ENCODE measurements at regions not wholly inside any gene's neighbourhood (a gene's known extent, or its start where the extent isn't known, plus 50 kb on each side); places are given as distances from the start of the nearest gene placed in this dataset.

DNA sequence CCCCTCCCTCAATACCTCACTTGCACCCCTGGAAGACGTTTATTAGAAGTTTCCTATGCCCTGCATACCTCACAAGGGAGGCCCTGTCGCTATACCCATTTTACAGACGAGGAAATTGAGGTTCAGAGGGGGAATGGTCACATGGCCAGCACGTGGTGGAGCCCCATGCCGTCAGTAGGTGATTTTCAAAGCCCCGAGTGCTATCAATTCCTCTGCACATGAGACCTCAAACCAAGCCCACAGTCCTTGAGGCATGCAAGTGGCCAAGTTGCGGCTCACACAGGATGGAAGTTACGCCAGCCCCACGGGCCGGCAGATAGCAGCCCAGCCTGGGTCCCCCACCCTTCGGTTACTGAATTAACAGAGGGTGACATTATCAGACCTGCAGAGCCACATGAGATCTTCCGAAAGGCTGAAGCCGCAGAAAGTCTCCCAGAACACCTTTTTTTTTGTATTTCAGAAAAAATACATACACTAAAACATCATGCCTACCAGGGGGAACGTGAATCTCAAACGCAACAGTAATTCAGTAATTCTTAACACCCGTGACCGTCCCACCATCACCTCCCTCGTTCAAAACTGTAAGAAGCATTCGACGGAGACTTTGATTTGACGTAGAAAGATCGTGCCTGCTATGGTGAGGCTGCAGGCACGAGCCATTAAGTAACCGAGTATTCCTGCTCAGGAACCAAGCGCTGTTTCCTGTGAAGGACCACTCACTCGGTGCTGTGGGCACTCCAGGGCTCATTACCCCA lies 129.0 kb downstream of the RFLNA start:
- DNase-seq (ENCODE audit: insufficient read length, low spot score): no peak
- TF ChIP-seq SPI1 (IDR thresholded peaks at IDR 0.05; ENCODE audit: low read depth, low read length): no peak
- TF ChIP-seq TAF1 (IDR thresholded peaks at IDR 0.05; ENCODE audit: low read depth, low read length): no peak
- TF ChIP-seq POLR2A (IDR thresholded peaks at IDR 0.05; ENCODE audit: low read depth, low read length): no peak
- no peak for TF ChIP-seq POLR2AphosphoS5 (IDR thresholded peaks at IDR 0.05; ENCODE audit: low read depth, low read length)
- no peak for TF ChIP-seq POU2F2 (IDR thresholded peaks at IDR 0.05; ENCODE audit: low read depth, low read length)
- TF ChIP-seq PAX5 (IDR thresholded peaks at IDR 0.05; ENCODE audit: insufficient read depth, low read length, severe bottlenecking): no peak
- FAIRE-seq: no peak

DNA sequence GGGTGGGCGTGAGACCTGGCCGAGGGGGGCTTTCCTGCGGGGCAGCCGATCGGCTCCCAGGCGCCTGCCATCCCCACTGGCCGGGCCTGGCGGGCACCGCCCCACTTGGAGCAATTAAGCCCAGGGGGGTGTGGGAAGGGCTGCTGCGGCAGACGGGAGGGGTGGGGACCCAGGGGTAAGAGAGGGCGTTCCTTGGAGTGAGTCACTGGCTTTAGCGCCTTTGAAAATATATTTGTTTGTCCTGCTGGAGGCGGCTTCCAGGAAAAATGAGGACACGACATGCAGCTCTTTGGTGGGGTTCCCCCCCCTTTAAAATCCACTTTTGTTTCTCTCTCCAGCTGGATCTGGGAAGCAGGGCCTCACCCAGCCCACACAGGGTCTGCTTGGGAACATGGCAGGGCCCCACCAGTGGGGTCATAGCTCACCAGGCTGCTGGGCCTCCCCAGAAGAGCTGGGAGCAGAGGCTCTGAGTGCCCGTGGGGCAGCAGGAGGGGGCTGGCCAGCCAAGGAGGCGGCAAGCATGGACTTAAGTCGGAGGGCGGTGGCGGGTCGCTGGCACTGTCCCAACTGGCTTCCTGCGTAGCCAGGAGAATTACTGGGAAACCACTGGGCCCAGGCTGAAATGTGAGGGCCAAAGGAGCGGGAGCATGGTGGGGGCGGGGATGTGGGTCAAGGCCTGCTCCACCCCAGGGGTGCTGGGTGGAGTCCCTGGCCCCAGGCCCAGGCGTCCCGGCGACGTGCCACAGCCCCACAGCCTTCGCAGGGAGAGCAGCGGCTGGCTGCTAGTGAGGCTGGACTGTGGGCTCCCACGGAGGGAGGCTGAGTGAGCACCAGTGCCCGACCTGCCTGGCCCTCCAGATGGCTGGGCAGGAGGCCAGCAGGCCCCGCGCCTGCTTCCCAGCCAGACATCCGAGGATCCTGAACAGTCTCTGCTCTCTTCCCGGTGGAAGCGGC lies 128.0 kb downstream of the RFLNA start:
- TF ChIP-seq TAF1 (IDR thresholded peaks at IDR 0.05; ENCODE audit: low read depth, low read length) (no peak), POU2F2 (IDR thresholded peaks at IDR 0.05; ENCODE audit: low read depth, low read length) (no peak), POLR2A (IDR thresholded peaks at IDR 0.05; ENCODE audit: low read depth, low read length) (no peak), PAX5 (IDR thresholded peaks at IDR 0.05; ENCODE audit: insufficient read depth, low read length, severe bottlenecking) (no peak), POLR2AphosphoS5 (IDR thresholded peaks at IDR 0.05; ENCODE audit: low read depth, low read length) (no peak), SPI1 (IDR thresholded peaks at IDR 0.05; ENCODE audit: low read depth, low read length) (no peak)
- DNase-seq (ENCODE audit: insufficient read length, low spot score) (no peak), FAIRE-seq (no peak)

- FAIRE-seq: no peak
- no peak for TF ChIP-seq TAF1 (IDR thresholded peaks at IDR 0.05; ENCODE audit: low read depth, low read length)
- no peak for TF ChIP-seq POLR2AphosphoS5 (IDR thresholded peaks at IDR 0.05; ENCODE audit: low read depth, low read length)
- no peak for TF ChIP-seq SPI1 (IDR thresholded peaks at IDR 0.05; ENCODE audit: low read depth, low read length)
- TF ChIP-seq POU2F2 (IDR thresholded peaks at IDR 0.05; ENCODE audit: low read depth, low read length): no peak
- TF ChIP-seq POLR2A (IDR thresholded peaks at IDR 0.05; ENCODE audit: low read depth, low read length): no peak
- TF ChIP-seq PAX5 (IDR thresholded peaks at IDR 0.05; ENCODE audit: insufficient read depth, low read length, severe bottlenecking): no peak
- no peak for DNase-seq (ENCODE audit: insufficient read length, low spot score)
Observed at GRCh38 chr12:124422142-124422569, 127.3 kb downstream of the RFLNA start.

GRCh38 chr12:124420996-124421674 lies 126.2 kb downstream of the RFLNA start:
- FAIRE-seq (no peak), DNase-seq (ENCODE audit: insufficient read length, low spot score) (no peak)
- no peak for TF ChIP-seq TAF1 (IDR thresholded peaks at IDR 0.05; ENCODE audit: low read depth, low read length)
- TF ChIP-seq PAX5 (IDR thresholded peaks at IDR 0.05; ENCODE audit: insufficient read depth, low read length, severe bottlenecking): no peak
- no peak for TF ChIP-seq POLR2A (IDR thresholded peaks at IDR 0.05; ENCODE audit: low read depth, low read length)
- no peak for TF ChIP-seq POLR2AphosphoS5 (IDR thresholded peaks at IDR 0.05; ENCODE audit: low read depth, low read length)

- DNase-seq (ENCODE audit: insufficient read length, low spot score): no peak
- no peak for FAIRE-seq
- TF ChIP-seq TAF1 (IDR thresholded peaks at IDR 0.05; ENCODE audit: low read depth, low read length) (no peak), POLR2A (IDR thresholded peaks at IDR 0.05; ENCODE audit: low read depth, low read length) (no peak), POLR2AphosphoS5 (IDR thresholded peaks at IDR 0.05; ENCODE audit: low read depth, low read length) (no peak), PAX5 (IDR thresholded peaks at IDR 0.05; ENCODE audit: insufficient read depth, low read length, severe bottlenecking) (no peak), POU2F2 (IDR thresholded peaks at IDR 0.05; ENCODE audit: low read depth, low read length) (no peak), SPI1 (IDR thresholded peaks at IDR 0.05; ENCODE audit: low read depth, low read length) (no peak)
Observed at GRCh38 chr12:124420041-124420995, 125.4 kb downstream of the RFLNA start.

GRCh38 chr12:124419292-124420040 lies 124.6 kb downstream of the RFLNA start:
- no peak for FAIRE-seq

GRCh38 chr12:124418791-124419190 lies 123.9 kb downstream of the RFLNA start:
- TF ChIP-seq POLR2A (IDR thresholded peaks at IDR 0.05; ENCODE audit: low read depth, low read length) (no peak), SPI1 (IDR thresholded peaks at IDR 0.05; ENCODE audit: low read depth, low read length) (no peak), POLR2AphosphoS5 (IDR thresholded peaks at IDR 0.05; ENCODE audit: low read depth, low read length) (no peak), TAF1 (IDR thresholded peaks at IDR 0.05; ENCODE audit: low read depth, low read length) (no peak), PAX5 (IDR thresholded peaks at IDR 0.05; ENCODE audit: insufficient read depth, low read length, severe bottlenecking) (no peak), POU2F2 (IDR thresholded peaks at IDR 0.05; ENCODE audit: low read depth, low read length) (no peak)
- FAIRE-seq (no peak), DNase-seq (ENCODE audit: insufficient read length, low spot score) (no peak)

More at GRCh38 chr12:124419292-124420040, 124.6 kb downstream of the RFLNA start:
- DNase-seq (ENCODE audit: insufficient read length, low spot score): no peak
- TF ChIP-seq POLR2A (IDR thresholded peaks at IDR 0.05; ENCODE audit: low read depth, low read length) (no peak), TAF1 (IDR thresholded peaks at IDR 0.05; ENCODE audit: low read depth, low read length) (no peak), SPI1 (IDR thresholded peaks at IDR 0.05; ENCODE audit: low read depth, low read length) (no peak), POLR2AphosphoS5 (IDR thresholded peaks at IDR 0.05; ENCODE audit: low read depth, low read length) (no peak), PAX5 (IDR thresholded peaks at IDR 0.05; ENCODE audit: insufficient read depth, low read length, severe bottlenecking) (no peak), POU2F2 (IDR thresholded peaks at IDR 0.05; ENCODE audit: low read depth, low read length) (no peak)

Data from GM12891 (cell line).